Heart right ventricle (tissue), 16 donors: ENCODE measurements at regions not wholly inside any gene's neighbourhood (a gene's known extent, or its start where the extent isn't known, plus 50 kb on each side); places are given as distances from the start of the nearest gene placed in this dataset.

Source experiments
- ATAC-seq, 8 donors: fragments of 200-7000 bp; cut with Tn5 transposase; one replicate each; pipeline ENCODE4 v1.9.1; 2020; ENCODE audit warnings: mild to moderate bottlenecking in 8 of 8, moderate library complexity in 8 of 8, moderate number of reproducible peaks in 1 of 8
- DNase-seq, 2 donors: peaks; one replicate each; pipeline ENCODE4 v3.0.0-alpha.2; 2020
- H3K27ac ChIP-seq, 10 donors: fragments of 200-600 bp; sonication (generic) in 2 of 10; one replicate each; pipeline versions ENCODE4 v1.5.0 to v1.8.0; 2020 to 2022; ENCODE audit warnings: mild to moderate bottlenecking in 3 of 10
- H3K27me3 ChIP-seq, 7 donors: fragments of 200-600 bp; one replicate each; pipeline ENCODE4 v1.8.0; 2021 to 2022; ENCODE audit warnings: mild to moderate bottlenecking in 2 of 7
- H3K36me3 ChIP-seq, 9 donors: fragments of 200-600 bp; sonication (generic) in 1 of 9; one replicate each; pipeline versions ENCODE4 v1.5.0 to v1.8.0; 2020 to 2022; ENCODE audit warnings: mild to moderate bottlenecking in 2 of 9
- H3K4me1 ChIP-seq, 9 donors: fragments of 200-600 bp; sonication (generic) in 1 of 9; one replicate each; pipeline versions ENCODE4 v1.5.0 to v1.8.0; 2020 to 2022; ENCODE audit warnings: mild to moderate bottlenecking in 4 of 9
- H3K4me3 ChIP-seq, 10 donors: fragments of 200-600 bp; sonication (generic) in 2 of 10; one replicate each; pipeline versions ENCODE4 v1.5.0 to v1.8.0; 2020 to 2022; ENCODE audit warnings: mild to moderate bottlenecking in 7 of 10, moderate library complexity in 2 of 10
- H3K9me3 ChIP-seq, 11 donors: fragments of 200-600 bp in 10 of 11; sonication (generic) in 2 of 11; one replicate each; pipeline versions ENCODE4 v1.5.0 to v1.8.0; 2013 to 2022; ENCODE audit warnings: mild to moderate bottlenecking in 2 of 11, control low read depth in 1 of 11, moderate library complexity in 1 of 11
- CTCF ChIP-seq, 9 donors: fragments of 200-600 bp; sonication (generic) in 2 of 9; IDR thresholded peaks; one replicate each; pipeline versions ENCODE4 v1.5.0 to v1.8.0; 2021 to 2022; ENCODE audit warnings: antibody characterized with exemption in 9 of 9, mild to moderate bottlenecking in 5 of 9, moderate library complexity in 1 of 9
- WGBS, 2 donors: extraction: QIAGEN DNeasy Blood & Tissue Kit; methylation state at CpG; one replicate each; pipeline ENCODE4 v1.1.7; 2013; ENCODE audit warnings: inconsistent platforms in 1 of 2; 5-methylcytosine and 5-hydroxymethylcytosine counted together
- intact Hi-C, 10 donors: fragments of 100-400 bp; cut with DNase I; formaldehyde crosslinking; loops; one replicate each; pipeline versions ENCODE4 v1.11.1 to v1.14.2; 2022
- donor health status: Arrhythmogenic right ventricular cardiomyopathy.
- donor health status: ischemic (EF 13 %, LVEDD 7.1; RV severe dilation, severe dysfunction).
- donor health status: healthy with polysubstance abuse.
- donor health status: DM: no; HTN: yes; CAD: no.
- donor health status: DM: no; HTN: no; CAD: no.
- donor health status: ischemic (EF 25% LVEDD 6.9; RV normal size, moderate dysfunction).
- donor health status: ischemic (EF 25% LVEDD 5.7; RV mildly dilated, moderate dysfunction).
- donor health status: healthy.
- donor health status: DM: yes; HTN: yes; CAD: no.
- donor health status: Ischemic cardiomyopathy.
- donor health status: ischemic (EF 35%, LVEDD 5.7; RV mildly dilated, moderate dysfunction).
- donor health status: nonischemic (EF 11% LVEDD 7.7; RV severe dilation, severe dysfunction).
- donor health status: DM: yes; HTN: yes; CAD: no.
- donor health status: PGD.
- donor health status: ischemic (EF 29% LVEDD 5.4; RV normal size, mild dysfunction).
- donor health status: nonischemic (EF 23%, LVEDD 6.1; RV moderate dilation, normal function).

GRCh38 chr2:21265752-21266151, 142.0 kb downstream of the TDRD15 start:
- WGBS, 2 donors = 80 to 94% methylated on average over 3 of the region's 3 CpGs

GRCh38 chr2:21267232-21267835, 143.6 kb downstream of the TDRD15 start:
- 55% methylated on average over 5 of the region's 5 CpGs for WGBS, 2 donors
- H3K4me3 ChIP-seq = no peak overlapping the region
- no peaks in the 10 kb centered on the region for H3K9me3 ChIP-seq
- no peaks in the 10 kb centered on the region for H3K36me3 ChIP-seq
- intact Hi-C loops = no loop called here
- peaks cover 0 to 51% (median 30%) of the 10 kb centered on the region in 9 donors for H3K4me1 ChIP-seq
- ATAC-seq (peak in 7 of 8 donors; percentile 7 to 66 (median 22)), DNase-seq (no peak)
- peak overlapping the region in 7 of 10 donors; percentile 11 to 81 (median 63) for H3K27ac ChIP-seq
- H3K27me3 ChIP-seq = no peaks in the 10 kb centered on the region
- no peak for TF ChIP-seq CTCF (IDR thresholded peaks at IDR 0.05)

More at GRCh38 chr2:21265752-21266151, 142.0 kb downstream of the TDRD15 start:
- Histone ChIP-seq H3K27me3 (no peaks in the 10 kb centered on the region), H3K9me3 (no peaks in the 10 kb centered on the region), H3K27ac (no peak overlapping the region), H3K4me1 (peaks cover 0 to 48% (median 22%) of the 10 kb centered on the region in 9 donors), H3K4me3 (no peak overlapping the region), H3K36me3 (no peaks in the 10 kb centered on the region)
- intact Hi-C loops = no loop called here
- no peak for DNase-seq
- TF ChIP-seq CTCF (IDR thresholded peaks at IDR 0.05) = no peak
- no peak for ATAC-seq

- WGBS, 2 donors = 75 to 78% methylated on average over 13 of the region's 13 CpGs
- H3K9me3 ChIP-seq = no peaks in the 10 kb centered on the region
- intact Hi-C loops = no loop called here
- ATAC-seq = peak in 7 of 8 donors; percentile 65 to 81 (median 69)
- TF ChIP-seq CTCF (IDR thresholded peaks at IDR 0.05) = no peak
- DNase-seq = peak; percentile 53 to 72
- no peak overlapping the region for H3K4me3 ChIP-seq
- H3K4me1 ChIP-seq = peaks cover 0 to 51% (median 30%) of the 10 kb centered on the region in 9 donors
- peak overlapping the region in 7 of 10 donors; percentile 11 to 81 (median 63) for H3K27ac ChIP-seq
- H3K36me3 ChIP-seq = no peaks in the 10 kb centered on the region
- H3K27me3 ChIP-seq = no peaks in the 10 kb centered on the region
Measured at GRCh38 chr2:21268197-21268877, 144.6 kb downstream of the TDRD15 start.

- ATAC-seq (no peak), DNase-seq (no peak)
- Histone ChIP-seq H3K27me3 (no peaks in the 10 kb centered on the region), H3K4me1 (peaks cover 0 to 51% (median 30%) of the 10 kb centered on the region in 9 donors), H3K36me3 (no peaks in the 10 kb centered on the region), H3K9me3 (no peaks in the 10 kb centered on the region), H3K27ac (peak overlapping the region in 6 of 10 donors; percentile 12 to 81 (median 68)), H3K4me3 (no peak overlapping the region)
- no peak for TF ChIP-seq CTCF (IDR thresholded peaks at IDR 0.05)
- intact Hi-C loops = no loop called here
- 68 to 76% methylated on average over 7 of the region's 7 CpGs for WGBS, 2 donors
Measured at GRCh38 chr2:21268878-21269224, 145.1 kb downstream of the TDRD15 start.
